ENCODE measurements at regions not wholly inside any gene's neighbourhood (a gene's known extent, or its start where the extent isn't known, plus 50 kb on each side); places are given as distances from the start of the nearest gene placed in this dataset.

DNA sequence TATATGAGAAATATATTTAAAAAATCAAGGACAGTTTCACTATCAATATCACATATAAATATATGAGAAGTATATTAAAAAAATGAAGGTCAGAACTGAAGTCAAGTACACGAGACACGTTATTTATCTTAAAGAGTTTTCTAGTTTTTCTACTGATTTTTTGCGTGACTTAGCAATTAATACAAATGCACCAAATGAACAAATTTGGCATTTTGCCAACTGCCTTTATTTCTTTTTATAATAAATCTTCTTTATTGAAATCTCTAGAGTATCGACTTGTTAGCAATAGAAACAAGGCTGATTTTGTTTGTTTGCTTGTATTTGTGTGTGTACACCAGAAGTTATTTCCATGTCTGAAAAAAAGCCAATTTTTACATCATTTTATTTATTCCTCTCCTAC lies 1684.7 kb upstream of the RAG2 start:
- TF ChIP-seq, protein P1, sequence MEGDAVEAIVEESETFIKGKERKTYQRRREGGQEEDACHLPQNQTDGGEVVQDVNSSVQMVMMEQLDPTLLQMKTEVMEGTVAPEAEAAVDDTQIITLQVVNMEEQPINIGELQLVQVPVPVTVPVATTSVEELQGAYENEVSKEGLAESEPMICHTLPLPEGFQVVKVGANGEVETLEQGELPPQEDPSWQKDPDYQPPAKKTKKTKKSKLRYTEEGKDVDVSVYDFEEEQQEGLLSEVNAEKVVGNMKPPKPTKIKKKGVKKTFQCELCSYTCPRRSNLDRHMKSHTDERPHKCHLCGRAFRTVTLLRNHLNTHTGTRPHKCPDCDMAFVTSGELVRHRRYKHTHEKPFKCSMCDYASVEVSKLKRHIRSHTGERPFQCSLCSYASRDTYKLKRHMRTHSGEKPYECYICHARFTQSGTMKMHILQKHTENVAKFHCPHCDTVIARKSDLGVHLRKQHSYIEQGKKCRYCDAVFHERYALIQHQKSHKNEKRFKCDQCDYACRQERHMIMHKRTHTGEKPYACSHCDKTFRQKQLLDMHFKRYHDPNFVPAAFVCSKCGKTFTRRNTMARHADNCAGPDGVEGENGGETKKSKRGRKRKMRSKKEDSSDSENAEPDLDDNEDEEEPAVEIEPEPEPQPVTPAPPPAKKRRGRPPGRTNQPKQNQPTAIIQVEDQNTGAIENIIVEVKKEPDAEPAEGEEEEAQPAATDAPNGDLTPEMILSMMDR (IDR thresholded peaks at IDR 0.05), result no peak
- TF ChIP-seq, protein P2, sequence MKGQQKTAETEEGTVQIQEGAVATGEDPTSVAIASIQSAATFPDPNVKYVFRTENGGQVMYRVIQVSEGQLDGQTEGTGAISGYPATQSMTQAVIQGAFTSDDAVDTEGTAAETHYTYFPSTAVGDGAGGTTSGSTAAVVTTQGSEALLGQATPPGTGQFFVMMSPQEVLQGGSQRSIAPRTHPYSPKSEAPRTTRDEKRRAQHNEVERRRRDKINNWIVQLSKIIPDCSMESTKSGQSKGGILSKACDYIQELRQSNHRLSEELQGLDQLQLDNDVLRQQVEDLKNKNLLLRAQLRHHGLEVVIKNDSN (CRISPR knock-in tag; IDR thresholded peaks at IDR 0.05), result no peak
- TF ChIP-seq, protein P3, sequence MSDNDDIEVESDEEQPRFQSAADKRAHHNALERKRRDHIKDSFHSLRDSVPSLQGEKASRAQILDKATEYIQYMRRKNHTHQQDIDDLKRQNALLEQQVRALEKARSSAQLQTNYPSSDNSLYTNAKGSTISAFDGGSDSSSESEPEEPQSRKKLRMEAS (CRISPR knock-in tag; IDR thresholded peaks at IDR 0.05), result no peak

Data from WTC11 (cell line).